GM12878 (cell line): ENCODE measurements at regions not wholly inside any gene's neighbourhood (a gene's known extent, or its start where the extent isn't known, plus 50 kb on each side); places are given as distances from the start of the nearest gene placed in this dataset.

Source experiments
- NKRF ChIP-seq: fragments of 450-650 bp; conservative IDR thresholded peaks from 2 replicates; pipeline ENCODE4 v1.6.1; 2017; ENCODE audit warnings: mild to moderate bottlenecking, moderate library complexity
- POLR2A ChIP-seq: IDR thresholded peaks from 2 replicates; pipeline ENCODE4 v1.6.1; 2011; ENCODE audit warnings: low read depth, mild to moderate bottlenecking, low read length
- RAD21 ChIP-seq: IDR thresholded peaks from 2 replicates; pipeline ENCODE4 v1.6.1; 2011; ENCODE audit warnings: mild to moderate bottlenecking, low read depth, low read length, moderate library complexity; ENCODE audit not compliant: insufficient read depth
- SREBF2 ChIP-seq: IDR thresholded peaks from 2 replicates; pipeline ENCODE4 v1.6.1; 2012; ENCODE audit warnings: mild to moderate bottlenecking, low read length
- TF ChIP-seq, protein P1 (sequence below), 3 experiments: IDR thresholded peaks in 2 of 3; conservative IDR thresholded peaks in 1 of 3; 2 replicates each; pipeline ENCODE4 v1.5.1; 2011; ENCODE audit warnings: low read depth in 3 of 3, low read length in 3 of 3, mild to moderate bottlenecking in 3 of 3, control low read depth in 2 of 3, moderate library complexity in 2 of 3, inconsistent platforms in 1 of 3, mixed read lengths in 1 of 3; ENCODE audit not compliant: control insufficient read depth in 2 of 3, insufficient read depth in 1 of 3; ENCODE audit errors: extremely low read depth in 1 of 3

DNA sequence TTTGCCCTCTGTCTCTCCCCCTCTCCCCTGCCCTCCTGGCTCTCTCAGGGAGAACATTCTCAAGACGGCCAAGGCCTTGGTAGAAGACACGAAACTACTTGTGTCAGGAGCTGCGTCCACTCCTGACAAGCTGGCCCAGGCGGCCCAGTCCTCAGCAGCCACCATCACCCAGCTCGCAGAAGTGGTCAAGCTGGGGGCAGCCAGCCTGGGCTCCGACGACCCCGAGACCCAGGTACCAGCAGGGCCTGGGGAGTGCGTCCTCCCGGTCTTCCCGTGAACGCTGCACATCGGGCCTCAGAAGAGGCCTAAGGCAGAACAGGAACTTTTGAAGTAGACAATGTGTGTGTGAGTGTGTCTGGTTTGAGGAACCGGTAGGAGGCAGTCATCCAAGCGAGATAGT is 245.4 kb upstream of the TPM1 start:
- TF ChIP-seq, protein P1, sequence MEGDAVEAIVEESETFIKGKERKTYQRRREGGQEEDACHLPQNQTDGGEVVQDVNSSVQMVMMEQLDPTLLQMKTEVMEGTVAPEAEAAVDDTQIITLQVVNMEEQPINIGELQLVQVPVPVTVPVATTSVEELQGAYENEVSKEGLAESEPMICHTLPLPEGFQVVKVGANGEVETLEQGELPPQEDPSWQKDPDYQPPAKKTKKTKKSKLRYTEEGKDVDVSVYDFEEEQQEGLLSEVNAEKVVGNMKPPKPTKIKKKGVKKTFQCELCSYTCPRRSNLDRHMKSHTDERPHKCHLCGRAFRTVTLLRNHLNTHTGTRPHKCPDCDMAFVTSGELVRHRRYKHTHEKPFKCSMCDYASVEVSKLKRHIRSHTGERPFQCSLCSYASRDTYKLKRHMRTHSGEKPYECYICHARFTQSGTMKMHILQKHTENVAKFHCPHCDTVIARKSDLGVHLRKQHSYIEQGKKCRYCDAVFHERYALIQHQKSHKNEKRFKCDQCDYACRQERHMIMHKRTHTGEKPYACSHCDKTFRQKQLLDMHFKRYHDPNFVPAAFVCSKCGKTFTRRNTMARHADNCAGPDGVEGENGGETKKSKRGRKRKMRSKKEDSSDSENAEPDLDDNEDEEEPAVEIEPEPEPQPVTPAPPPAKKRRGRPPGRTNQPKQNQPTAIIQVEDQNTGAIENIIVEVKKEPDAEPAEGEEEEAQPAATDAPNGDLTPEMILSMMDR (IDR thresholded peaks at IDR 0.05 in 2 of 3, conservative IDR thresholded peaks at IDR 0.05 in 1 of 3; ENCODE audit: control insufficient read depth in 2 of 3, extremely low read depth in 1 of 3, insufficient read depth in 1 of 3, low read depth in 3 of 3, low read length in 3 of 3): no peak
- TF ChIP-seq SREBF2 (no peak), NKRF (no peak), RAD21 (no peak), POLR2A (no peak)
